Spinal cord (tissue), 9 donors: ENCODE measurements at regions not wholly inside any gene's neighbourhood (a gene's known extent, or its start where the extent isn't known, plus 50 kb on each side); places are given as distances from the start of the nearest gene placed in this dataset.

Source experiments
- DNase-seq, 6 donors: peaks; one replicate each; pipeline versions ENCODE4 v3.0.0 to v3.0.0-alpha.2; 2013 to 2015; ENCODE audit warnings: low spot score in 6 of 6, low read depth in 4 of 6
- H3K27ac ChIP-seq: one replicate; pipeline ENCODE4 v1.5.1; 2013; ENCODE audit warnings: low read depth, low read length, control low read depth
- H3K27me3 ChIP-seq: one replicate; pipeline ENCODE4 v1.6.1; 2013; ENCODE audit warnings: low read length; ENCODE audit not compliant: control insufficient read depth, insufficient read depth
- H3K36me3 ChIP-seq: one replicate; pipeline ENCODE4 v1.6.1; 2013; ENCODE audit warnings: low read length; ENCODE audit not compliant: control insufficient read depth, insufficient read depth
- H3K4me1 ChIP-seq: one replicate; pipeline ENCODE4 v1.6.1; 2013; ENCODE audit warnings: low read length; ENCODE audit not compliant: control insufficient read depth, insufficient read depth
- H3K4me3 ChIP-seq: one replicate; pipeline ENCODE4 v1.5.1; 2013; ENCODE audit warnings: low read depth, low read length, control low read depth
- H3K9me3 ChIP-seq: one replicate; pipeline ENCODE4 v1.6.1; 2013; ENCODE audit warnings: low read length; ENCODE audit not compliant: control insufficient read depth, insufficient read depth
- WGBS: methylation state at CpG from one replicate; pipeline ENCODE4 v1.1.5; 2013; ENCODE audit warnings: missing lambda C conversion rate; ENCODE audit not compliant: insufficient coverage; 5-methylcytosine and 5-hydroxymethylcytosine counted together
- donor health status: healthy.

DNA sequence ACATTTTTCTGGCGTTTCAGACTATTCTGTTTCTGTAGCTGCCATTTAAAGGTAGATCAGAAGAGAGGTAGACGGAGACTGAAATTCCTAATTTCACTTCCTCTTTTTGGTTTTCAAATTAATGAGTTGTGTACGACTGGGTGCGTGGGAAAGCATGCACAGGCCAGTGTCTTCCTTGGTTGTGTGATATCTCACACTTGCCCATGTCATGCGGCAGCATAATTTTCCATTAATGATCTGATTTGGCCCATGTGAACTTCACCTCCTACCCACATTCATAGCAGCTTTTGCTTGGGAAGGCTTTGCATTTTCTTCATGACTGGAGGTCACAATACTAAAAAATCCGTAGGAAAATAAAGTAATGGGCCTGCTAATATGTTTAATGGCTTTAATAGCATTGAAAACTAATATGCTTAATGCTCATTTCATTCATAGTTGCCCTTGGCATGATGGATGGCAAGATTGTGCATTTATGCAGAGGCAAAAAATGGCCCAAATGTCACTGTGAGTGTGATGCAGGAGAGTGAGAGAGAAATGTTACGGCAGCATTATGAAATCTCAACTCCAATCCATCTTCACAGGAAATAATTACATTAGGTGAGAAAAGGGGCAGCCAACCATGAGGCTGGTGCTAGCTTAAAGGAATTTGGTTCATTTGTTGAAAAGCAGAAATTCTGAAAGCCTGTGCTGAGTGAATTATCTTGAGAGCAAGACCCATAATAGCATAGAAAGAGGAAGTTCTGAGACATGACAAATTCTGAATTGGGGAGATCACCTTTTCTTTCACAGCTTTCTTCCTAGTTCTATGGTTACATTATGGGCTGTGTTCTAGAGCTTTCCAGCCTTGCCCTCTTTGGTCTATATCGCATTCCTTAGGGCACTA is 69.0 kb upstream of the UST start:
- no peak overlapping the region for H3K27ac ChIP-seq
- H3K4me3 ChIP-seq = no peak overlapping the region
- WGBS = 86% methylated on average over 1 of the region's 8 CpGs
- peaks cover 4% of the 10 kb centered on the region for H3K9me3 ChIP-seq
- H3K27me3 ChIP-seq = no peaks in the 10 kb centered on the region
- H3K36me3 ChIP-seq = no peaks in the 10 kb centered on the region
- DNase-seq = peak in 1 of 6 donors; percentile 46
- H3K4me1 ChIP-seq = no peaks in the 10 kb centered on the region

DNA sequence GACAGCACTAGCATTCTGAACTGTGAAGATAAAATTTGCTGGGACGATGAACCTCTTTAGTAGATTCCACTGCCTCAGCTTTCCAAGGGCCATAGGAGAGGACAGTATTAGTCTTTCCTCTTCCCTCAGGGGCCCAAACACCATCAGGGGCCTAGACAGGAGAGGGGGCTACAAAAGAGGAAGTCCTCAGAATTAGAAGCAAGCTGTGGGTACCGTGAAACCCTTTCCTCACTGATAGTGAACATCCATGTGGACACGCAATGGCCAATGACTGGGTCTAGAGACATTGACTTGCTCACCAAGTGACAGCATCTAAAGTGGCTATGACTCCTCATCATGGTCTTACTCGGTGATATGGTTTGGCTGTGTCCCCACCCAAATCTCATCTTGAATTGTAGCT is 68.1 kb upstream of the UST start:
- H3K9me3 ChIP-seq = peaks cover 4% of the 10 kb centered on the region
- H3K27me3 ChIP-seq = no peaks in the 10 kb centered on the region
- no peak overlapping the region for H3K4me3 ChIP-seq
- no peaks in the 10 kb centered on the region for H3K4me1 ChIP-seq
- H3K36me3 ChIP-seq = no peaks in the 10 kb centered on the region
- 95% methylated on average over 2 of the region's 4 CpGs for WGBS
- no peak overlapping the region for H3K27ac ChIP-seq
- no peak for DNase-seq

DNA sequence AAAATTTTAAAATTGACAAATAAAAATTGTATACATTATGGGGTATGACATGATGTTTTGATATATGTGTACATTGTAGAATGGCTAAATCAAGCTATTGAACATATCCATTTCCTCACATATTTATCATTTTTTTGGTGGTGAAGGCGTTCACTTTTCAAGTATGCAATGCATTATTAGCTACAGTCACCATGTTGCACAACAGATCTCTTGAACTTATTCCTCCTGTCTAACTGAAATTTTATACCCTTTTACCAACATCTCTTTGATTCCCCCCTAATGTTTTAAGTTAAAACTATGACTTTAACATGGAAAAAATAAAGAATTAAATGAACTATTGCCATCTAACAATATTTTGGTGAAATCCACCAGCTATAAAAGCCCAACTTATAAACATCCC is 65.2 kb upstream of the UST start:
- Histone ChIP-seq H3K27me3 (no peaks in the 10 kb centered on the region), H3K36me3 (no peaks in the 10 kb centered on the region), H3K9me3 (peaks cover 4% of the 10 kb centered on the region), H3K27ac (no peak overlapping the region), H3K4me3 (no peak overlapping the region), H3K4me1 (no peaks in the 10 kb centered on the region)
- DNase-seq = no peak
- WGBS = no CpG with 5 or more reads among the region's 1 CpG

DNA sequence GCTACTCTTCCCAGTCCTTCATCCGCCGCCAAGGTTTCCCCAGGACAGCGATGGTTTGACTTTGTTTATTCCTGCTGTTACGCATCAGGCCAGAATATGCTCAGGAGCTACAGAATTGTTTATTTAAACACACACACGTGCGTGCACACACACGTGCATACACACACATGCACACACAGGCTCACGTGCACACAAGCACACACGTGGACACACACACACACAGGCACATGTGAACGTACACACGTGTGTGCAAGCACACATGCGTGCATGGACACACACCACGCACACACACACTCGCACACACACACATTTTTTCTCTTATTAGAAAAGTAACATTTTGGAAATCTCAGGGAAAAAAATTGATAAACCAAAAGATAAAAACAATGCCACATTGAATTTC is 64.6 kb upstream of the UST start:
- peaks cover 4% of the 10 kb centered on the region for H3K9me3 ChIP-seq
- no peaks in the 10 kb centered on the region for H3K36me3 ChIP-seq
- no peaks in the 10 kb centered on the region for H3K27me3 ChIP-seq
- H3K4me3 ChIP-seq = no peak overlapping the region
- H3K27ac ChIP-seq = no peak overlapping the region
- H3K4me1 ChIP-seq = no peaks in the 10 kb centered on the region
- DNase-seq = no peak
- 82% methylated on average over 12 of the region's 14 CpGs for WGBS

DNA sequence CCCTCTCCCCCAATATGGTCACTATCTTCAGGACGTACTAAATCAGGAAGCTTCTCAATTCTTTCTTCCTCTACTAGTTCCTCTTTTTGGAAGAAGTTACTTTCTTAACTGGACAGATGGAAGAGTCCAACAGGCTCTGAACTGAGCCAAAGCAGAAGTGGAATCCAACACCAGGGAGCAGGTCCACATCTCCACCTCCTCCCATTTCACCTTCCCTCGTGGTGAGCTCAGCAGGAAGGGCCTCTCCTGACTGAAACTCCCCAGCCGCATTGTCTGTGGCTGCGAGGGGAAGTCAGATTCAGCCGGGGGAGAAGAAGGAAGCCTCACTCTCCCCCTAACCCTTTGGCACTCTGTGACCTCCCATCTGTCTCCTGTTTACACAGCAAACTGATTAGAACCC is 63.8 kb upstream of the UST start:
- peaks cover 4% of the 10 kb centered on the region for H3K9me3 ChIP-seq
- no peak overlapping the region for H3K4me3 ChIP-seq
- DNase-seq = peak in 1 of 6 donors; percentile 4

DNA sequence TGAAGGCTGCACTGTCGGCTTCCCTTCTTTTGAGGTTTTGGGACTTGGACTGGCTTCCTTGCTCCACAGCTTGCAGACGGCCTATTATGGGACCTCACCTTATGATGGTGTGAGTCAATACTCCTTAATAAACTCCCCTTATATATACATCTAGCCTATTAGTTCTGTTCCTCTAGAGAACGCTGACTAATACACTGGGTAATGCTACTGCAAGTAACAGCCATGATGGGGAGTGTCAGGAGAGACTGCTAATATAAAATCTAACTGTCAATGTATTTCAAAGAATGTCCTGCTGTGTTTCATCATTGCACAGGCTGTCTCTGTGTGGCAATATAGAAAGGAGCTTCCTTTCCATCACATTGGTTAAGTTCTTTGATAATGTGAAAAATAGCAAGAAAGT is 57.7 kb upstream of the UST start:
- Histone ChIP-seq H3K9me3 (no peaks in the 10 kb centered on the region), H3K27me3 (no peaks in the 10 kb centered on the region), H3K27ac (no peak overlapping the region), H3K4me3 (no peak overlapping the region), H3K4me1 (no peaks in the 10 kb centered on the region), H3K36me3 (no peaks in the 10 kb centered on the region)
- no peak for DNase-seq
- 100% methylated on average over 1 of the region's 3 CpGs for WGBS

More for the DNA sequence above, 63.8 kb upstream of the UST start:
- no peaks in the 10 kb centered on the region for H3K4me1 ChIP-seq
- H3K36me3 ChIP-seq = no peaks in the 10 kb centered on the region
- no peaks in the 10 kb centered on the region for H3K27me3 ChIP-seq
- 67% methylated on average over 1 of the region's 5 CpGs for WGBS
- no peak overlapping the region for H3K27ac ChIP-seq

DNA sequence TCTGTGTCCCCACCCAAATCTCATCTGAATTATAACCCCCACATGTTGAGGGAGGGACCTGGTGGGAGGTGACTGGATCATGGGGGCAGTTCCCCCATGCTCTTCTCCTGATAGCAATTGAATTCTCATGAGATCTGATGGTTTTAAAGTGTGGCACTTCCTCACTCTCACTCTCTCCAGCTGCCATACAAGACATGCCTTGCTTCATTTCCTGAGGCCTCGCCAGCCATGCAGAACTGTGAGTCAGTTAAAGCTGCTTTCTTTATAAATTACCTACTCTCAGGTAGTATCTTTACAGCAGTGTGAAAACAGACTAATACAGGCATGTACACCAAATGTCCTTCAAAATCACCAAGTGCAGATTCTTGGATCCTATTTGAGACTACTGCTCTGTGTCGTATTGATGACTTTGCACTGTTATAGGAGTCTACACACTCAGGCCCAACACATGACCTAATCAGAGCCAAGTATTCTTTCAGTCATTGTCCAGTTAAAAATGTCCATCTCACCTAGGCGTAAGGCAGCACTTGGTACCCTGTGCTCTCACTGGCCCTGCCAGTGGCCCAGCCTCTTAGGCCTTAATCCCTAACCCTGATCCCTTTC is 52.8 kb upstream of the UST start:
- no peak for DNase-seq
- Histone ChIP-seq H3K4me3 (no peak overlapping the region), H3K27me3 (no peaks in the 10 kb centered on the region), H3K4me1 (no peaks in the 10 kb centered on the region), H3K36me3 (no peaks in the 10 kb centered on the region), H3K9me3 (no peaks in the 10 kb centered on the region), H3K27ac (no peak overlapping the region)
- 100% methylated on average over 2 of the region's 3 CpGs for WGBS
